Erythroblast (primary cell): ENCODE measurements at regions not wholly inside any gene's neighbourhood (a gene's known extent, or its start where the extent isn't known, plus 50 kb on each side); places are given as distances from the start of the nearest gene placed in this dataset.

Experiments used
- DNase-seq, 2 experiments: peaks; one replicate each; lab custom pipeline; 2025; lab: John Stamatoyannopoulos, UW
- GATA1 ChIP-seq: IDR thresholded peaks from 2 replicates; pipeline ENCODE4 v1.6.1; 2011; ENCODE audit warnings: low read depth, mild to moderate bottlenecking, control low read depth, low read length, moderate library complexity
- POLR2A ChIP-seq: IDR thresholded peaks from 2 replicates; pipeline ENCODE4 v1.6.1; 2011; ENCODE audit warnings: mild to moderate bottlenecking, low read length

DNA sequence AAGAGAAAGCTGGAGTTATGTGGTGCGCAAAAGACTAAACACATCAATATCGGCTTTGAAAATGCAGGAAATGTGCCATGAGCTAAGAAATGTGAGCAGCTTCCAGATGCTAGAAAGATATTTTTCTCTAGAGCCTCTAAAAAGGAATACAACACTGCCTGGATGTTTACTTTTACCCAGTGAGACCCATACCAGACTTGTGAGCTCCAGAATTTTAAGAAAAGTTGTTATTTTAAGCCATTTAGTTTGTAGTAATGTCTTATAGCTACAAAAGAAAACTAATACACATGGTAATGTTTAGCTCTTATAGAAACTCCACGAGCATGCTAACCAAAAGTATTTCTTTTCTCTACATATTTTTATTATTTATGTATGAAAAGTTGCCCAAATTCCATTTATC is 1389.4 kb downstream of the C4orf33 start:
- no peak for DNase-seq
- TF ChIP-seq GATA1 (no peak), POLR2A (no peak)

GRCh38 chr4:130486186-130486585 is 1390.2 kb downstream of the C4orf33 start:
- no peak for DNase-seq
- TF ChIP-seq GATA1, result no peak
- TF ChIP-seq POLR2A, result no peak

GRCh38 chr4:130486841-130487240 is 1390.9 kb downstream of the C4orf33 start:
- TF ChIP-seq GATA1 (no peak), POLR2A (no peak)
- no peak for DNase-seq

- DNase-seq, result no peak
- no peak for TF ChIP-seq POLR2A
These were observed 1414.7 kb downstream of the C4orf33 start for GRCh38 chr4:130510661-130511060.

- DNase-seq, result no peak
- TF ChIP-seq GATA1 (no peak), POLR2A (no peak)
These were observed 1415.8 kb downstream of the C4orf33 start for GRCh38 chr4:130511776-130512175.

GRCh38 chr4:130524057-130524456 is 1428.1 kb downstream of the C4orf33 start:
- TF ChIP-seq GATA1 (no peak), POLR2A (no peak)
- no peak for DNase-seq

- DNase-seq, result no peak
These were observed 1434.6 kb downstream of the C4orf33 start for GRCh38 chr4:130530505-130530904.

DNA sequence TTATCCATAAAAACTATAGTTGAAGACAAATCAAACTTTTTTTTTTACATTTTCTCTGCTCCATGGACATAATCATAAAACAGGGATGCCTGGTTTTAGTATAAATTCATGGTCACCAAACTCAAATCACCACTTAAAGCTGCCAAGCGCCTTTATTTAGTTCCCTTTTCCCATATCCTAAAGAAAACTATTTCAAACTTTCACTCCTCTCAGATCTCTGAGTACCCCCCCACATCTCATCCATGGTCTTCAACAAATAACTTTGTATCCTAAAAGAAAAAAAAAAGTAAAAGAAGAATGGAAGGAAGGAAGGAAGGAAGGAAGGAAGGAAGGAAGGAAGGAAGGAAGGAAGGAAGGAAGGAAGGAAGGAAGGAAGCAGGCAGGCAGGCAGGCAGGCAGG is 1438.7 kb downstream of the C4orf33 start:
- DNase-seq, result no peak
- TF ChIP-seq GATA1 (no peak), POLR2A (no peak)

More at GRCh38 chr4:130530505-130530904, 1434.6 kb downstream of the C4orf33 start:
- no peak for TF ChIP-seq GATA1
- TF ChIP-seq POLR2A, result no peak

DNA sequence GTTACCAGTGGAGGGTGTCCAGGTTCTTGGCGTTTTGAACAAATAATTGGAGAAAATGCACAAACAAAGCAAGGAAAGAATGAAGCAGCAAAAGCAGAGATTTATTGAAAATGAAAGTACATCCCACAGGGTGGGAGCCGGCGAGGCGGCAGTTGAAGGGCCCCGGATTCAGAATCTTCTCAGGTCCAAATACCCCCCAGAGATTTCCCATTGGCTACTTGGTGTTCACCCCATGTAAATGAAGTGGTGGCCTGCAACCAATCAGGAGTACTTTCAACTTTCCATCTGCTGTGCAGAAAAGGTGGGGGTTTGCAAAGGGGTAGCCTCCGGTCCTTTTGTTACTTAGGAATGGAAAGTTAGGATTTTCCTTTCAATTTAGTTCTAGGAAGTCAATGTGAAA is 1447.0 kb downstream of the C4orf33 start:
- DNase-seq, result no peak
- TF ChIP-seq POLR2A, result no peak
- no peak for TF ChIP-seq GATA1

DNA sequence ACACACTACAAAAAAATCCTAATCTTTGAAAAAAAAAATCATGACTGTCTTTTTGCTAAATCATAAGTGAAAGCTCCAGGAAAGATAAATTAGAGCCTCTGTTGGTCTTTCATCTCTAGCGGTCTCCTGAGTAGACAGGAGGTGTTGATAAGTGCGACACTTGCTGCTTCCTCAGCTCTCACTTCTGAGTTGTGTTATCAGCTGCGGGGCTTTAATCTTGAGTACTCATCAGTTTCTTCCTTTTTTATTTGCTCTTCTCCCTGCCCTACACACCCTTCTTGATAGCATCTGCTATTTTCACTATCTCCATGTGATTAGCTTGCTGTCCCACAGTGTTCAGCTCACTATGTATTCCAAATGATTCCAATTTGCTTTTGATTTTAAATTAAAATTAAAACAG is 1449.2 kb downstream of the C4orf33 start:
- TF ChIP-seq GATA1, result no peak
- TF ChIP-seq POLR2A, result no peak
- no peak for DNase-seq

GRCh38 chr4:130545596-130545995 is 1449.6 kb downstream of the C4orf33 start:
- DNase-seq, result no peak
- TF ChIP-seq POLR2A (no peak), GATA1 (no peak)

- no peak for DNase-seq
- no peak for TF ChIP-seq GATA1
These were observed 1463.3 kb downstream of the C4orf33 start for GRCh38 chr4:130559268-130559667.

GRCh38 chr4:130563185-130563888 is 1467.4 kb downstream of the C4orf33 start:
- no peak for TF ChIP-seq GATA1
- no peak for TF ChIP-seq POLR2A
- DNase-seq, result no peak

- no peak for DNase-seq
- TF ChIP-seq GATA1 (no peak), POLR2A (no peak)
These were observed 1468.0 kb downstream of the C4orf33 start for GRCh38 chr4:130563889-130564418.

- TF ChIP-seq GATA1 (no peak), POLR2A (no peak)
- no peak for DNase-seq
These were observed 1472.8 kb downstream of the C4orf33 start for GRCh38 chr4:130568746-130569145.
